ENCODE measurements at regions not wholly inside any gene's neighbourhood (a gene's known extent, or its start where the extent isn't known, plus 50 kb on each side); places are given as distances from the start of the nearest gene placed in this dataset.

- TF ChIP-seq, protein P1, sequence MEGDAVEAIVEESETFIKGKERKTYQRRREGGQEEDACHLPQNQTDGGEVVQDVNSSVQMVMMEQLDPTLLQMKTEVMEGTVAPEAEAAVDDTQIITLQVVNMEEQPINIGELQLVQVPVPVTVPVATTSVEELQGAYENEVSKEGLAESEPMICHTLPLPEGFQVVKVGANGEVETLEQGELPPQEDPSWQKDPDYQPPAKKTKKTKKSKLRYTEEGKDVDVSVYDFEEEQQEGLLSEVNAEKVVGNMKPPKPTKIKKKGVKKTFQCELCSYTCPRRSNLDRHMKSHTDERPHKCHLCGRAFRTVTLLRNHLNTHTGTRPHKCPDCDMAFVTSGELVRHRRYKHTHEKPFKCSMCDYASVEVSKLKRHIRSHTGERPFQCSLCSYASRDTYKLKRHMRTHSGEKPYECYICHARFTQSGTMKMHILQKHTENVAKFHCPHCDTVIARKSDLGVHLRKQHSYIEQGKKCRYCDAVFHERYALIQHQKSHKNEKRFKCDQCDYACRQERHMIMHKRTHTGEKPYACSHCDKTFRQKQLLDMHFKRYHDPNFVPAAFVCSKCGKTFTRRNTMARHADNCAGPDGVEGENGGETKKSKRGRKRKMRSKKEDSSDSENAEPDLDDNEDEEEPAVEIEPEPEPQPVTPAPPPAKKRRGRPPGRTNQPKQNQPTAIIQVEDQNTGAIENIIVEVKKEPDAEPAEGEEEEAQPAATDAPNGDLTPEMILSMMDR (IDR thresholded peaks at IDR 0.05): no peak
- no peak for TF ChIP-seq EZH2 (IDR thresholded peaks at IDR 0.05; ENCODE audit: borderline replicate concordance, insufficient read depth, low read depth, low read length, poor library complexity, severe bottlenecking)
Measured at GRCh38 chr9:20148416-20148815, 359.6 kb upstream of the SLC24A2 start.

All from B cell (primary cell).